Gastrocnemius medialis (tissue), 4 donors: ENCODE measurements at regions not wholly inside any gene's neighbourhood (a gene's known extent, or its start where the extent isn't known, plus 50 kb on each side); places are given as distances from the start of the nearest gene placed in this dataset.
A peak's percentile ranks its signal among the peaks of the same experiment; 100 is the strongest.

Source experiments
- ATAC-seq, 2 donors: fragments of 150-250 bp; one replicate each; pipeline ENCODE4 v1.9.1; 2016
- DNase-seq, 2 donors: peaks; one replicate each; pipeline ENCODE4 v3.0.0-alpha.2; 2019
- H3K27ac ChIP-seq, 4 donors: fragments of 200-600 bp; sonication (generic); 1 replicate in 1 of 4; 2 replicates in 3 of 4; pipeline ENCODE4 v1.5.1; 2016 to 2018; ENCODE audit warnings: mild to moderate bottlenecking in 2 of 4, moderate library complexity in 1 of 4
- H3K27me3 ChIP-seq, 3 donors: fragments of 200-600 bp; sonication (generic) in 2 of 3; 1 replicate in 1 of 3; 2 replicates in 2 of 3; pipeline versions ENCODE4 v1.5.1 to v1.6.0; 2016 to 2019; ENCODE audit warnings: mild to moderate bottlenecking in 1 of 3, moderate library complexity in 1 of 3
- H3K36me3 ChIP-seq, 2 donors: fragments of 200-600 bp; sonication (generic) in 1 of 2; one replicate each; pipeline ENCODE4 v1.5.1; 2017 to 2018
- H3K4me1 ChIP-seq, 2 donors: fragments of 200-600 bp; sonication (generic) in 1 of 2; one replicate each; pipeline ENCODE4 v1.5.1; 2016 to 2017; ENCODE audit warnings: mild to moderate bottlenecking in 2 of 2
- H3K4me3 ChIP-seq, 4 donors: fragments of 200-600 bp; sonication (generic) in 3 of 4; 1 replicate in 1 of 4; 2 replicates in 3 of 4; pipeline ENCODE4 v1.5.1; 2016 to 2019; ENCODE audit warnings: mild to moderate bottlenecking in 2 of 4
- H3K9me3 ChIP-seq, 3 donors: fragments of 200-600 bp; sonication (generic) in 2 of 3; 1 replicate in 1 of 3; 2 replicates in 2 of 3; pipeline ENCODE4 v1.5.1; 2016 to 2019
- POLR2A ChIP-seq, 2 donors: fragments of 450-650 bp; IDR thresholded peaks; one replicate each; pipeline ENCODE4 v1.6.1; 2017; ENCODE audit warnings: antibody characterized with exemption in 2 of 2, mild to moderate bottlenecking in 2 of 2, moderate library complexity in 2 of 2
- in situ Hi-C, 4 donors: fragments of 200-750 bp; cut with MboI; loops; one replicate each; pipeline versions ENCODE4 v1.15.0 to v1.8.0; 2017; ENCODE audit warnings: low sequenced_read_pairs in 4 of 4
- intact Hi-C: fragments of 100-400 bp; cut with DNase I; formaldehyde crosslinking; loops from one replicate; pipeline ENCODE4 v1.15.1; 2023; ENCODE audit warnings: low total_unique reads
- TF ChIP-seq, protein P1 (sequence below), 5 experiments: fragments of 450-650 bp in 3 of 5; fragments of 200-600 bp in 2 of 5; sonication (generic) in 2 of 5; IDR thresholded peaks in 4 of 5; conservative IDR thresholded peaks in 1 of 5; 1 replicate in 4 of 5; 2 replicates in 1 of 5; pipeline ENCODE4 v1.5.1; 2016 to 2019; ENCODE audit warnings: antibody characterized with exemption in 5 of 5, mild to moderate bottlenecking in 3 of 5, moderate library complexity in 3 of 5

DNA sequence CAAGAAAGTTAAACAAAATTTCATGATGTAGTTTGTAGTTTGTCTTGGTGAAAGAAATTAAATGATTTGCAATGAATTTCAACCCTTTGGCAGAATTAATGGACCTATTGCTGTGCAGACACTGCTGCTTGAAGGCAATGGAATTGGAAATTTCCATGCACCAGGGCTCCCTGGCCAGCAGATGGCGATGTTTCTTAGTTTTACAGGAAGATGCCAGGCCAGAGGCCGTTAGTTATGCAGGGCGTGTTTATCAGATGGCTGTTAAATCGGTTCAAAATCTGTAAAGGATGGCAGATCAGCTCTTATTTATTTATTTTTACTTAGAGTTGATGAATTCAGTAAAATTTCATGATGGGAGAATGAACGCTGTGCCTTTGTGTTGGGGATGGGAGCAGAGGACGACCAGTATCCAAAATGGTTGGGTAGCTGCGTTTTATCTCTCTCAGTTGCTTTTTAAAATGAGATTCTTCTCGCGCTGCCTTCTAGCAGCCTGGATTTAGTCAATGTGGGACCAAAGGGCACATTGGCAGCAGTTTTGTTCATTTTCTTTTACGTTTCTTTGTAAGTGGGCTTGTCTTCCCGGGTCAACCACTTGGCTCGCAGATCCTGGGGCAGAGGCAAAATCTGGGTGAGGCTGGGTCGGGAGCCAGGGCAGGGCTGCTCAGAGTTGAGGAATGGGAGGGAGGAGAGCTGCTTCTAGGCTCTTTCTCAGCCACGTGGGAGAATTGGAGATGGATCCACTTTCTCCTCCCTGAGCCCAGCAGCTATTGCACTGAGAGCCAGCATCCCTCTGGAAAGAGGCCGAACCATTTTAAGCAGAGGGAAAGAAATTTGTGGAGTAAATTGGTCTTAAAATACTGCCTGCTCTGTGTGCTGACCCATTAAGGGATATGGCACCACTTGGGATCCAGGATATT, 344.0 kb downstream of the PIK3C3 start:
- no peaks in the 10 kb centered on the region for H3K27me3 ChIP-seq
- intact Hi-C loops (loop anchor here (5.0 kb wide), 1 partner anchor 973 kb away; no protein-coding TSS in a partner anchor), in situ Hi-C loops (loop anchor here in 1 of 4 donors (25.0 kb wide), 2 partner anchors 963 to 1263 kb away; no protein-coding TSS in a partner anchor)
- ATAC-seq = peak; percentile 73
- H3K9me3 ChIP-seq = no peaks in the 10 kb centered on the region
- DNase-seq = peak; percentile 46 to 53
- H3K4me3 ChIP-seq = peak overlapping the region in 3 of 4 donors; percentile 25 to 38 (median 26)
- H3K27ac ChIP-seq = peak overlapping the region in 1 of 4 donors; percentile 35
- TF ChIP-seq, protein P1, sequence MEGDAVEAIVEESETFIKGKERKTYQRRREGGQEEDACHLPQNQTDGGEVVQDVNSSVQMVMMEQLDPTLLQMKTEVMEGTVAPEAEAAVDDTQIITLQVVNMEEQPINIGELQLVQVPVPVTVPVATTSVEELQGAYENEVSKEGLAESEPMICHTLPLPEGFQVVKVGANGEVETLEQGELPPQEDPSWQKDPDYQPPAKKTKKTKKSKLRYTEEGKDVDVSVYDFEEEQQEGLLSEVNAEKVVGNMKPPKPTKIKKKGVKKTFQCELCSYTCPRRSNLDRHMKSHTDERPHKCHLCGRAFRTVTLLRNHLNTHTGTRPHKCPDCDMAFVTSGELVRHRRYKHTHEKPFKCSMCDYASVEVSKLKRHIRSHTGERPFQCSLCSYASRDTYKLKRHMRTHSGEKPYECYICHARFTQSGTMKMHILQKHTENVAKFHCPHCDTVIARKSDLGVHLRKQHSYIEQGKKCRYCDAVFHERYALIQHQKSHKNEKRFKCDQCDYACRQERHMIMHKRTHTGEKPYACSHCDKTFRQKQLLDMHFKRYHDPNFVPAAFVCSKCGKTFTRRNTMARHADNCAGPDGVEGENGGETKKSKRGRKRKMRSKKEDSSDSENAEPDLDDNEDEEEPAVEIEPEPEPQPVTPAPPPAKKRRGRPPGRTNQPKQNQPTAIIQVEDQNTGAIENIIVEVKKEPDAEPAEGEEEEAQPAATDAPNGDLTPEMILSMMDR (IDR thresholded peaks at IDR 0.05 in 4 of 5, conservative IDR thresholded peaks at IDR 0.05 in 1 of 5) = peak; percentile 53 to 78 (median 68)
- TF ChIP-seq POLR2A (IDR thresholded peaks at IDR 0.05) = no peak
- no peaks in the 10 kb centered on the region for H3K36me3 ChIP-seq
- no peaks in the 10 kb centered on the region for H3K4me1 ChIP-seq

DNA sequence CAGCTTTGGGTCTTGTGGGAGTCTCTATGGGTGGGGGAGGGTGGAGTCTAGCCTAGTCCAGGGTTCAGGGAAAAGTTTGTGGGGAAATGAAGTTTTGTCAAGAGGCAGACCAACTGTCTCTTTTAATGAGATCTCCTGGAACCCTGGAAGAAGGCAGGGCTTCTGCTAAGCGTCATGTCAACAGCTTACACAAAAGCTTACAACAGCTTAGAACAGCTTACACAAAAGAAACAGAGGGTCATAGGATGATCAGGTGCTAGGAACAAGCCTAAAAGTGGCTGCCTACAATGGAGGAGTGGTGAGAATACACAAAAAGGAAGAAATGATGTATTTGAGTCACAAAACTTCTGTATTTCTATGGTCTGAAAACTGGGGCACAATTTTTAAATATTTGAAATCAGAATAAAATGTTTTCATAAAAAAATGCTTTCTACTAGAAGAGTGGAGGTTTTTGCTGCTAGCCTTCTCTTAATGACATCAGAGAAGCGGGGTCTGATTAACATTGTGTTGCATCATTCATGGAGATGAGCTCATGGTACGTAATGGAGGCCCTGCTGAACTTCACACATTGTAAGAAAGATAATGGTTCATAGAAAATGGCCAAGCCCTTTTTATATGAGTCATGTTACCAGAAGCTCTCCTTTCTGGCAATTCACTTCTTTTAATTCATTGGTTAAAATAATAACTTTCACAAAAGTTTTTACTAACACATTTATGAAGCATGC, 351.0 kb downstream of the PIK3C3 start:
- TF ChIP-seq POLR2A (IDR thresholded peaks at IDR 0.05) = no peak
- TF ChIP-seq, protein P1 (IDR thresholded peaks at IDR 0.05 in 4 of 5, conservative IDR thresholded peaks at IDR 0.05 in 1 of 5) = no peak
- Histone ChIP-seq H3K27me3 (no peaks in the 10 kb centered on the region), H3K4me3 (no peak overlapping the region), H3K36me3 (no peaks in the 10 kb centered on the region), H3K27ac (no peak overlapping the region), H3K4me1 (no peaks in the 10 kb centered on the region), H3K9me3 (no peaks in the 10 kb centered on the region)
- ATAC-seq (no peak), DNase-seq (no peak)
- in situ Hi-C loops = loop anchor here in 2 of 4 donors (25.0 kb wide), 3 partner anchors 94 to 1256 kb away; no protein-coding TSS in a partner anchor
- intact Hi-C loops = no loop called here

DNA sequence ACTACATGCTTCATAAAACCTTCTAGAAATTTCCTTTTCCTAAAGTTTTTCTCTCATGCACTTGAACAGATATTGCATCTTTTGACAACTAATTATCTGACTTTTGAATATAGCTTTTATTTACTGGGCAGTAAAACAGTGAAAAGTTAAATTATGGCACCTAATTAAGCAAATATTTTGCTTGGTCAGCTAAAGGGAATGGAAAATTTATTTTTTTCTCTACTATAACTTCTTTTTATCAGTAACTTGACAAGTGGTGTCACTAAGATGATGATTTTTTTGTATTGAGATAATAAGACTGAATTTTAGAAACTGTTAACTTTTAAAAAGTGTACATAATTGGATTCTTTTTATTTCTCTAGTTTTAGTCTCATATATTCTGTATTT, 351.6 kb downstream of the PIK3C3 start:
- Histone ChIP-seq H3K4me3 (no peak overlapping the region), H3K36me3 (no peaks in the 10 kb centered on the region), H3K4me1 (no peaks in the 10 kb centered on the region), H3K9me3 (no peaks in the 10 kb centered on the region), H3K27me3 (no peaks in the 10 kb centered on the region), H3K27ac (no peak overlapping the region)
- ATAC-seq = no peak
- intact Hi-C loops (no loop called here), in situ Hi-C loops (loop anchor here in 2 of 4 donors (25.0 kb wide), 3 partner anchors 94 to 1256 kb away; no protein-coding TSS in a partner anchor)
- TF ChIP-seq POLR2A (IDR thresholded peaks at IDR 0.05) = no peak
- TF ChIP-seq, protein P1 (IDR thresholded peaks at IDR 0.05 in 4 of 5, conservative IDR thresholded peaks at IDR 0.05 in 1 of 5) = no peak
- no peak for DNase-seq

DNA sequence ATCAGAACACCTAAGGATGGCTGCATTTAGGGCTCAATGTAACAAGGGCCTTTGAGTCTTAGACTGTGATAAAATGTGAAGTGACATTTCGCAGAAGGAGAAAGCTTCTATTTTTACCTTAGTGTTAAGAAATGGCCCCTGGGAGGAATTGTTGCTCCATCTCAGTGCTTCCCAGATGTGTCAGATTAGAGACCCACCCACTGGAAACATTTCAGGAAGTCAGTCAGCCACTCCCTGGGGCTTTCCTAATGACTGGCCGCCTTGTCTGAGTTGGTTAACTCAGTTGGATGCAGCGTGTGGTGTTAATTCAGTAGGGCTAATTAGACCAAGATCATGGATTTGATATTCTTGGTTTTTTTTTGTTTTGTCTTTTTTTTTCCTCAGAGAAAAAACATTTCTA, 355.9 kb downstream of the PIK3C3 start:
- TF ChIP-seq, protein P1 (IDR thresholded peaks at IDR 0.05 in 4 of 5, conservative IDR thresholded peaks at IDR 0.05 in 1 of 5) = no peak
- TF ChIP-seq POLR2A (IDR thresholded peaks at IDR 0.05) = no peak
- Histone ChIP-seq H3K27me3 (no peaks in the 10 kb centered on the region), H3K27ac (no peak overlapping the region), H3K4me1 (no peaks in the 10 kb centered on the region), H3K9me3 (no peaks in the 10 kb centered on the region), H3K36me3 (no peaks in the 10 kb centered on the region), H3K4me3 (no peak overlapping the region)
- intact Hi-C loops = no loop called here
- DNase-seq (peak; percentile 29 to 64), ATAC-seq (peak; percentile 75 to 76)
- in situ Hi-C loops = loop anchor here in 2 of 4 donors (25.0 kb wide), 3 partner anchors 99 to 1251 kb away; no protein-coding TSS in a partner anchor
